ENCODE measurements at regions not wholly inside any gene's neighbourhood (a gene's known extent, or its start where the extent isn't known, plus 50 kb on each side); places are given as distances from the start of the nearest gene placed in this dataset.
"Not testable (repeated sequence)": the region's sequence is repeated elsewhere in the genome, so short reads cannot be mapped to it uniquely, and the experiment has no call there.

- DNase-seq: no peak
Measured at GRCh38 chr17:11182430-11182829, 58.6 kb upstream of the SHISA6 start.

GRCh38 chr17:11178581-11178980 is 62.4 kb upstream of the SHISA6 start:
- DNase-seq: peak; percentile 3

GRCh38 chr17:11177340-11177739 is 63.7 kb upstream of the SHISA6 start:
- DNase-seq: no peak

GRCh38 chr17:11176549-11176948 is 64.5 kb upstream of the SHISA6 start:
- DNase-seq: no peak

GRCh38 chr17:11170881-11171280 is 70.1 kb upstream of the SHISA6 start:
- DNase-seq: no peak

- no peak for DNase-seq
Measured at GRCh38 chr17:11151818-11152425, 89.1 kb upstream of the SHISA6 start.

- not testable (repeated sequence) for DNase-seq
Measured at GRCh38 chr17:11150906-11151511, 90.0 kb upstream of the SHISA6 start.

GRCh38 chr17:11144358-11145233 is 96.4 kb upstream of the SHISA6 start:
- DNase-seq: peak; percentile 32

GRCh38 chr17:11142231-11142630 is 98.8 kb upstream of the SHISA6 start:
- no peak for DNase-seq

GRCh38 chr17:11140501-11140900 is 100.5 kb upstream of the SHISA6 start:
- peak; percentile 83 for DNase-seq

GRCh38 chr17:11140043-11140442 is 101.0 kb upstream of the SHISA6 start:
- DNase-seq: peak; percentile 97

GRCh38 chr17:11138023-11138422 is 103.0 kb upstream of the SHISA6 start:
- peak; percentile 25 for DNase-seq

- no peak for DNase-seq
Measured at GRCh38 chr17:11135819-11136218, 105.2 kb upstream of the SHISA6 start.

GRCh38 chr17:11130367-11130766 is 110.6 kb upstream of the SHISA6 start:
- no peak for DNase-seq

- DNase-seq: no peak
Measured at GRCh38 chr17:11122908-11123307, 118.1 kb upstream of the SHISA6 start.

GRCh38 chr17:11121341-11121985 is 119.5 kb upstream of the SHISA6 start:
- no peak for DNase-seq

- peak; percentile 65 for DNase-seq
Measured at GRCh38 chr17:11109106-11109505, 131.9 kb upstream of the SHISA6 start.

- no peak for DNase-seq
Measured at GRCh38 chr17:11105141-11105540, 135.9 kb upstream of the SHISA6 start.

- no peak for DNase-seq
Measured at GRCh38 chr17:11097121-11097520, 143.9 kb upstream of the SHISA6 start.

- peak; percentile 68 for DNase-seq
Measured at GRCh38 chr17:11094331-11094730, 146.7 kb upstream of the SHISA6 start.

GRCh38 chr17:11086646-11087340 is 154.2 kb upstream of the SHISA6 start:
- DNase-seq: peak; percentile 65

GRCh38 chr17:11082559-11082958 is 158.5 kb upstream of the SHISA6 start:
- no peak for DNase-seq
